GM12874 (cell line): ENCODE measurements at regions not wholly inside any gene's neighbourhood (a gene's known extent, or its start where the extent isn't known, plus 50 kb on each side); places are given as distances from the start of the nearest gene placed in this dataset.

Experiments
- TF ChIP-seq, protein P1 (sequence below): IDR thresholded peaks from 2 replicates; pipeline ENCODE4 v1.5.1; 2011; ENCODE audit warnings: low read depth, mild to moderate bottlenecking, control low read depth, low read length, moderate library complexity; ENCODE audit not compliant: insufficient read depth

DNA sequence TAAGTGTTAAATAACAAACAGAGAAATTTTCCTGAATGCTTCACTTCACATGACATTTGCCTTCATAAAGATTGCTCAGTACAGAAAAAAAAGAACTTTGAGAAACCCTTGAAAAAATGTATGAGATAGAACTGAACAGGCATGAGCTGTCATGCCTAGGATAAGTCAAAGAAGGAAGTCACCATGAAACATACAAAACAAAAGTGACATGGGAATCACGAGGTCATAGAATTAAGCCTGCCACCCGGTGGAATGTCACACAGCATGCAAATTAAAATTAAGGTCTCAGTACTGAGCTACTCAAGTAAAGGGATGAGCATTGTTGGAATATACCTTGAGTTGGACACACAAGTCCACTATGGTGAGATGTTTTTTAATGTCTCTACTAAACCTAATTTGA lies 652.5 kb upstream of the NECTIN3 start:
- TF ChIP-seq, protein P1, sequence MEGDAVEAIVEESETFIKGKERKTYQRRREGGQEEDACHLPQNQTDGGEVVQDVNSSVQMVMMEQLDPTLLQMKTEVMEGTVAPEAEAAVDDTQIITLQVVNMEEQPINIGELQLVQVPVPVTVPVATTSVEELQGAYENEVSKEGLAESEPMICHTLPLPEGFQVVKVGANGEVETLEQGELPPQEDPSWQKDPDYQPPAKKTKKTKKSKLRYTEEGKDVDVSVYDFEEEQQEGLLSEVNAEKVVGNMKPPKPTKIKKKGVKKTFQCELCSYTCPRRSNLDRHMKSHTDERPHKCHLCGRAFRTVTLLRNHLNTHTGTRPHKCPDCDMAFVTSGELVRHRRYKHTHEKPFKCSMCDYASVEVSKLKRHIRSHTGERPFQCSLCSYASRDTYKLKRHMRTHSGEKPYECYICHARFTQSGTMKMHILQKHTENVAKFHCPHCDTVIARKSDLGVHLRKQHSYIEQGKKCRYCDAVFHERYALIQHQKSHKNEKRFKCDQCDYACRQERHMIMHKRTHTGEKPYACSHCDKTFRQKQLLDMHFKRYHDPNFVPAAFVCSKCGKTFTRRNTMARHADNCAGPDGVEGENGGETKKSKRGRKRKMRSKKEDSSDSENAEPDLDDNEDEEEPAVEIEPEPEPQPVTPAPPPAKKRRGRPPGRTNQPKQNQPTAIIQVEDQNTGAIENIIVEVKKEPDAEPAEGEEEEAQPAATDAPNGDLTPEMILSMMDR, result no peak

DNA sequence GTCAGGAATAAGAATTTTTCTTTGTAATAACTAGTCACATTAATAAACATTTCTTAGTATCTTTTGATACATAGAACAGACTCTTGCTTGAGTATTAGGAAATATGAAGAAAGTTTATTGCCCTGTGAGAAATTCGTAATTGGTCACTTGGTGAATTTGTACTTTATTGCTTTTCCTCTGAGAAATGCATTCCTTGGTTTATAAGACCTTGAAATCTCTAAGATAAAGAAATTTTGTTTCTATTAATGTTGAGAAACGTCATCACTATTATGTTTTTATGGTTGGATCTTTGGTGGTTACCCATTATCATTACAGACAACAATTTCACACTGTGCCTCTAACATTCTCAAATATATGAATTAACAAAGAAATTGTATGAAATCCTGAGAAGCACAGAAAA lies 652.0 kb upstream of the NECTIN3 start:
- TF ChIP-seq, protein P1, result no peak

DNA sequence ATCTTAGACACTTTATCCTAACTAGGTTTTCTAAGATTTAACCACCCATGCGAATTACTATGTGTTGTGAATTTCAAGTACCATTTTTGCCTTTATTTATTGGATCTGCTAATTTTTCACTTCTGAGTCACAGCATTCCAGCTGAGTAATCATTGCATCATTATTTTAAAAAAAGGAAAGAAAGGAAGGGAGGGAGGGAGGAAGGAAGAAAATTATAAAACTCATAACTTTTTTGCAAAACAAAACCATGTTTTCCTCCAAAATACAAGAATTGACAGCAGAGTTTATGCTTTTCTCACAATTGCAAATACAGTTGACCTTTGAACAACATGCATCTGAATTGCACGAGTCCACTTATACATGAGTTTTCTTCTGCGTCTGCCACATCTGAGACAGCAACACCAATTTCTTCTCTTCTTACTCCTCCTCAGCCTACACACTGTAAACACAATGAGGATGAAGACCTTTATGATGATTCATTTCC lies 651.4 kb upstream of the NECTIN3 start:
- TF ChIP-seq, protein P1, result no peak

DNA sequence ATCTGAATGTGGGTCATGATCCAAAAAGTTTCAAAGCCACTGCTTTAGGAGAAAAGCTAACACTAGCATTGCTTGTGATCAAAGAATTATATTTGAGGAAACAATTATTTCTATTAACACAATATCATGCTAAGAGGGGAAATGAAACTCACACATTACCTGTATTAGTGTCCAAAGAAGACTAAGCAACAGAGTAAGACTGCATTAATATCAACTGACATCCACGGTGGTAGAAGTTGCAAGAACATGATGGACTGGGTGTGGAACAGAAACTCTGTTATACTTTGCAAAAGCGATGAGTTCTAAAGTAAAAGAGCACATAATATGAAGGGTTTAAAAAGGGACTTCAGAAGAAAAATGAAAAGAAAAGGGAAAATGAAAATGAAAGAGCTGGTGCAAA lies 648.3 kb upstream of the NECTIN3 start:
- TF ChIP-seq, protein P1, result no peak

DNA sequence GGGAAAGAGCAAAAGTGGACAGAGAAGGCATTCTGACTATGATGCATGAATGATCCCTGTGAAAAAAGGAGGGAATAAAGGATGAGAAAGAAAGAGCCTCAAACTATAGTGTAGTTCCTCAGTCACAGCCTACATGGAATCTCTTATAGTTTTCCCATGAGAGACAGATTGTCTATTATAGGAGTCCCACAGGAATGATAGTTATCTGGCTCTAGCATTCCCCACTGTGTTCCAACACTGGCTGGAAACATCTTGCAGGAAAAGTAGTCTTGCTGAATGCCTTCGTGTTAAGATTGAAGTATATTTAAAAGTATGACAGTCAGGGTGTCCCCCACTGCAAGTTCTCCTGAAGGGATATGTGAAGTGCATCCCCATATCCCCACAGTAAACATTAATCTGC lies 641.5 kb upstream of the NECTIN3 start:
- TF ChIP-seq, protein P1, result no peak

DNA sequence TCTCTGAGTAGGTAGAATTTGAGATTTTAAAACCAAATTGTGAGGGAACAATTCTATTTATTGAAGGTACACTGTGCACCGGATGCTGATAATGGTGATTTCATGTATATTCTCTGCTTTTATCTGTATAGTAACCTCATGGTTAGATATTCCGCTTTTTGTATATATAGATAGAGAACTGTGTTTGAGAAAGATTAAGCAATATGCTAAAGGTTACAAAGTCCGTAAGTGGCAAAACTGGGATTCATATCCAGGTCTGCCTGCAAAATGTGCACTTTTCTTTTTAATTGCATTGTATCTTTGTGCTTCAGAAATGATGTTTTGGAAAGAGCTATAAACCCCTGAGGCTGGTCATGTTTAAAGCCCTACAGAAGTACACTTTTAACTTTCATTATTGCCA lies 635.4 kb upstream of the NECTIN3 start:
- TF ChIP-seq, protein P1, result no peak

DNA sequence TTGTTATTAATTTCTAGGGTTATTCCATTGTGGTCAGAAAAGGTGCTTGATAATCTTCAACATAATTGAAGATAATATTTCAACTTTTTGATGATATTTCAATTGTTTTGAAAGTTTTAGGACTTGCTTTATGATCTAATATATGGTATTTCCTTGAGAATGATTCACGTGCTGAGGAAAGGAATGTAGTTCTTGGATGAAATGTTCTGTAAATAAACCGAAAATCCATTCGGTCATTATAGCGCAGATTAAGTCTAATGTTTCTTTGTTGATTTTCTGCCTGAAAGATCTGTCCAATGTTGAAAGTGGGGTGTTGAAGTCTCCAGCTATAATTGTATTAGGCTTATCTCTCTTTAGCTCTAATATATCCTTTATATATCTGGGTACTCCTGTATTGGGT lies 617.5 kb upstream of the NECTIN3 start:
- TF ChIP-seq, protein P1, result no peak

DNA sequence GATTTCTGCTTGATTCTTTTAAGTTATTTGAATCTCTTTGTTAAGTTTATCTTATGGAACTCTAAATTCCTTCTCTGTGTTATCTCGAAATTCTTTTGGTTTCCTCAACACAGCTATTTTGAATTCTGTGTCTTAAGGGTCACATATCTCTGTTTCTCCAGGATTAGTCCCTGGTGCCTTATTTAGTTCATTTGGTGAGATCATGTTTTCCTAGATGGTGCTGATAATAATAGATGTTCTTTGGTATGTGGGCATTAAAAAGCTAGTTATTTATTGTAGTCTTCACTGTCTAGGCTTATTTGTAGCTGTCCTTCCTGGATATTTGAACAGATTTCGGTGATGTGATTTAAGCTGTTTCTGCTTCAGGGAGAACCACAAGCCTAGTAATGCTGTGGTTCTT lies 615.6 kb upstream of the NECTIN3 start:
- TF ChIP-seq, protein P1, result no peak
